Myocyte (in vitro differentiated cells): ENCODE measurements at regions not wholly inside any gene's neighbourhood (a gene's known extent, or its start where the extent isn't known, plus 50 kb on each side); places are given as distances from the start of the nearest gene placed in this dataset.
"Not testable (repeated sequence)": the region's sequence is repeated elsewhere in the genome, so short reads cannot be mapped to it uniquely, and the experiment has no call there.

ENCODE experiments used
- DNase-seq: peaks from one replicate; pipeline ENCODE4 v3.0.0-alpha.2; 2012; ENCODE audit warnings: low read depth

- no peak for DNase-seq
These were observed 243.1 kb downstream of the ARL4A start for GRCh38 chr7:12930534-12930933.

- not testable (repeated sequence) for DNase-seq
These were observed 244.0 kb downstream of the ARL4A start for GRCh38 chr7:12931465-12931864.

- DNase-seq: no peak
These were observed 252.3 kb downstream of the ARL4A start for GRCh38 chr7:12939694-12940093.

GRCh38 chr7:12941512-12941911 is 254.1 kb downstream of the ARL4A start:
- no peak for DNase-seq

GRCh38 chr7:12942609-12943008 is 255.2 kb downstream of the ARL4A start:
- no peak for DNase-seq

- DNase-seq: no peak
These were observed 256.3 kb downstream of the ARL4A start for GRCh38 chr7:12943781-12944180.

- DNase-seq: no peak
These were observed 258.5 kb downstream of the ARL4A start for GRCh38 chr7:12945901-12946300.

GRCh38 chr7:12947465-12947864 is 260.0 kb downstream of the ARL4A start:
- DNase-seq: no peak

GRCh38 chr7:12949060-12949931 is 261.9 kb downstream of the ARL4A start:
- no peak for DNase-seq

GRCh38 chr7:12951397-12951801 is 264.0 kb downstream of the ARL4A start:
- DNase-seq: peak; percentile 71

GRCh38 chr7:12954380-12955033 is 267.1 kb downstream of the ARL4A start:
- DNase-seq: peak; percentile 30

- no peak for DNase-seq
These were observed 270.1 kb downstream of the ARL4A start for GRCh38 chr7:12957487-12957886.

GRCh38 chr7:12961910-12962480 is 274.6 kb downstream of the ARL4A start:
- DNase-seq: no peak

- no peak for DNase-seq
These were observed 276.0 kb downstream of the ARL4A start for GRCh38 chr7:12963435-12963834.

- DNase-seq: no peak
These were observed 277.4 kb downstream of the ARL4A start for GRCh38 chr7:12964836-12965235.

GRCh38 chr7:12965767-12966166 is 278.3 kb downstream of the ARL4A start:
- DNase-seq: no peak

- DNase-seq: no peak
These were observed 279.9 kb downstream of the ARL4A start for GRCh38 chr7:12967322-12967721.

- no peak for DNase-seq
These were observed 281.5 kb downstream of the ARL4A start for GRCh38 chr7:12968836-12969422.

- no peak for DNase-seq
These were observed 283.2 kb downstream of the ARL4A start for GRCh38 chr7:12970626-12971025.

GRCh38 chr7:12974451-12975166 is 287.2 kb downstream of the ARL4A start:
- no peak for DNase-seq

GRCh38 chr7:12975412-12975811 is 288.0 kb downstream of the ARL4A start:
- no peak for DNase-seq
